Stimulated activated CD8-positive, alpha-beta memory T cell treated with anti-CD3 and anti-CD28 coated beads, Interleukin-7, amount 100 ng/mL, for 1 hour (primary cell): ENCODE measurements at regions not wholly inside any gene's neighbourhood (a gene's known extent, or its start where the extent isn't known, plus 50 kb on each side); places are given as distances from the start of the nearest gene placed in this dataset.

Experiments used
- DNase-seq, 2 donors: peaks; one replicate each; pipeline ENCODE4 v3.0.0-alpha.2; 2020; ENCODE audit warnings: low read depth in 2 of 2

GRCh38 chr3:111311709-111312235 lies 230.2 kb upstream of the CD96 start:
- DNase-seq, result no peak

DNA sequence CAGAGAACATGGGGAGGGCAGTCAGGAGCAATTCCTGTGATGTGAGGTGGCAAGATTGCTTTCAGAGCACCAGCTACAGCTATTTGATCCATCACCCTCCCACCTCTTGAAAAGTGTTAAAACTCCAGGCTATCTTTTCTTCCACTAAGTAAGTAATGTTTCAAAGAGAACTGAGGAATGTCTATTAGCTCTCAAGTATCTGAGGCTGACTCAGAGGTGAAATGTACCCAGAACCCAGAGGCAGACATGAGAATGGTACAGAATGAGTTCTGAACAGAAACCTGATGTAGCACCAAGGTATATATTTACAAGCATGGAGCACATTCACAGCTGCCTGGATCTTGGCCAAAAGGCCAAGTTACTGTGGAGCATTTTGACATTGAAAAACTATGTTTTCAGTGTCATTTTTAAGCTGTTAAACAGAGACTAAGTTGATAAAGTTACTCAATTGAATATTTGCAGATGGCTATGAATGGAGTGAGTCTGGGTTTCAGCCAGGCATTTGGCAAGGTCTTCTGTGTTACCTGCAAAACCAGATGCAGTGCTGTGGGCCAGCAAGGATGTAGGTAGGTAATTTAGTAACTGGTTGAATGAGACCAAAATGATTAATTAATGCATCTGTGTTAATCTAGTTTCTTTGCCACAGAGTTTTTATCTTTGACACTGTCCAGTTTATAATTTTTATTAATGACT lies 227.7 kb upstream of the CD96 start:
- DNase-seq, result no peak

- DNase-seq, result no peak
These were observed 227.1 kb upstream of the CD96 start for GRCh38 chr3:111314898-111315297.

DNA sequence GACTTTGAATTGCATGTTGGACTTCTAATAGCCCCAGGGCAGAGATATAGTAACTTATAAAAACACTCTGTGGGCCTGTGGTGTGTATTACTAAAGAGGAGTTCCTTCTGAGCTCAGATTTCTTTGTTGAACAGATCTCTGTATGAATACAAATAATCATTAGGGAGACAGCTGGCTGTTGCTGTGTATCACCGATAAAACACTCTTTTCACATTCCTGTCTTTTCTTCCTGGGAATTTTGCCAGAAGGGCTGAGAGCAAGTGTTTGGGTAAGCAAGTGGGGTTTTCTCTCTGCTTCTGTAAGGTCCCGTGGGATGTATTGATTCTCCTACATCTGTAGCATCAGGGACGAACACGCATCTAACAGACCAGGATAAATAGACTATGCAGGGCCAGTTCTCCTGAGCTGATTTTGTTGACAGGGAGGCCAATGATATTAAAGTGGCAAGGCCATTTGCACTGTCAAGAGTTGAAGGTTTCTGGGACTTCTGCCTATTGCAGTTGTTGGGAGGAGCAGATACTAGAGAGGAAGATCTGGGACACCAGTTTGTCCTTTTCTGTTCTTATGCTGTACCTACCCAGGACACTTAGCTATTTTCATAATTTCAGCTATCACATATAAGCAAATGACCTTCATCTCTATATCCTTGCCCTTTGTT lies 225.9 kb upstream of the CD96 start:
- no peak for DNase-seq

DNA sequence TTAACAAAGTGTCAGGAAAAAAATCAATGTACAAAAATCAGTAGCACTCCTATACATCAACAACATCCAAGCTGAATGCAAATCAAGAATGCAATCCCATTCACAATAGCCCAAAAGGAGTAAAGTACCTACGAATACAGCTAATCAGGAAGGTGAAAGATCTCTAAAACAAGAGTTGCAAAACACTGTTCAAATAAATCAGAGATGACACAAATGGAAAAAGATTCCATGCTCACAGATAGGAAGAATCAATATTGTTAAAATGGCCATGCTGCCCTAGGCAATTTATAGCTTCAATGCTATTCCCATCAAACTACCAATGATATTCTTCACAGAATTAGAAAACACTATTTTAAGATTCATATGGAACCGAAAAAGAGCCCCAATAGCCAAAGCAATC lies 223.7 kb upstream of the CD96 start:
- no peak for DNase-seq

DNA sequence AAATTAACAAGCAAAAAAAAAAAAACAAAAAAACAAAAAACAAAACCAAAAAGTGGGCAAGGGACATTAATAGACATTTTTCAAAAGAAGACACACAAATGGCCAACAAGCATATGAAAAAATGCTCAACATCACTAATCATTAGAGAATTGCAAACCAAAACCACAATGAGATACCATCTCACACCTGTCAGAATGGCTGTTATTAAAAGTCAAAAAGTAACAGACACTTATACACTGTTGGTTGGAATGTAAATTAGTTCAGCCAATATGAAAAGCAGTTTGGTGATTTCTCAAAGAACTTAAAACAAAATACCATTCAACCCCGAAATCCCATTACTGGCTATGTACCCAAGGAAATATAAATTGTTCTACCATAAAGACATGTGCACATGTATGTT lies 222.4 kb upstream of the CD96 start:
- no peak for DNase-seq

GRCh38 chr3:111321786-111322185 lies 220.2 kb upstream of the CD96 start:
- no peak for DNase-seq

GRCh38 chr3:111323019-111323418 lies 219.0 kb upstream of the CD96 start:
- no peak for DNase-seq

DNA sequence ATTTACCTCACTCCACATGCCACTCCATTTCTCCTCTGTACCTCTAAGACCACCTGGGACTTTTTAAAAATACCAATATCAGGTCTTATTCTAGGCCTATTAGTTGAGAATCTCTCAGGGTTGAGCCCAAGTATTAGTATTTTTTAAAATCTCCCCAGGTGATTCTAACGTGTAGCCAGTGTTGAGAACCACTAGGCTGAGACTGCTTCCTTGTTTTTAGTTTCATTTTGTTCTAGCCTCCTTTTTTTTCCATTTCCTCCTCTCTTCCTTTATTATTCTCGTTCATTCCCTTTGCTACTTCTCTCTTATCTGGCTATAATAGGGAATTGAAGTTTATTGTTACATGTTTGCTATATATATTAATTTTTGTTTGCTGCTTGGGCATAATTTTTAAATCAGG lies 217.8 kb upstream of the CD96 start:
- no peak for DNase-seq

DNA sequence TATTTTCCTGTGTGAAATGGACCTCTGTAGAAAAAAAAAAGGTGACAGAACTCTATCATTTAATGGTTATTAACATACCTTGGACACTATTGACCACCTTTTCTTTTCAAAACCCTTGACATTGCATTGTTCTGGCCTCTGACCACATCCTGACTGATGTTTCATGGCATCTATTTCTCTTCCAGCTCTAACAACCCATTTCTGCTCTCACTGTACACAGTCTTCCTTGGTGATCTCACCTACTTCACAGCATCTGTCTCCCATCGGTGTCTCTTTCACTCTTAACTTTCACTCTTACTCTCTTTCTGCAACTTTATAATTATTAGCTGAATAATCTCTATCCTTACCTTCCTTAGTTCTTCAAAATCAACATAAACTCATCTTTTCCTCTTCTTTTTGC lies 217.4 kb upstream of the CD96 start:
- DNase-seq, result no peak

- no peak for DNase-seq
These were observed 216.8 kb upstream of the CD96 start for GRCh38 chr3:111325160-111325718.

DNA sequence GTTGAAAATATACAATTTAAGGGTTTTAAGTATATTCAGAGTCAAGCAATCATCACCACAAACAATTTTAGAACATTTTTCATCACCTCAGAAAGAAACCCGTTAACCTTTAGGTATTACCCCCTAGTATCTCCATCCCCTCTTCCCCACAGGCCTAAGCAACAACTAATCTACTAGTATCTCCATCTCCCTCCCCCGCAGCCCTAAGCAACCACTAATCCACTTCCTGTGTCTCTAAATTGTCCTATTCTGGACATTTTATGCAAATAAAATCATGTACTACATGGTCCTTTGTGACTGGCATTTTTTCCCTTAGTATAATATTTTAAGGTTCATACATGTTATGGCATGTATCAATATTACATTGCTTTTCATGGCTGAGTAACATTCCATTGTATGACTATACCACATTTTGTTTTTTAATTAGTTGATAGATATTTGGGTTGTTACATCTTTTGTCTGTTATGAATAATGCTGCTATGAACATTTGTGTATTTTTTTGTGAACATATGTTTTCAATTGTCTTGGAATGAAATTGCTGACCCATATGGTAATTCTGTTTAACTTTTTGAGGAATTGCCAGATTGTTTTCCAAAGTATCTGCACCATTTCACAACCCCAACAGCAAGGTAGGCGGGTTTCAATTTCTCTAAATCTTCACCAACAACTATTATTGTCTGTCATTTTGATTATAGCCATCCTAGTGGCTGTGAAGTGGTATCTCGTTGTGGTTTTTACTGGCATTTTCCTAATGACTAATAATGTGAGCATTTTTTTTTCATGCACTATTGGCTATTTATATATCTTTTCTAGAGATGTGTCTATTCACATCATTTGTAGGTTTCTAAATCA lies 215.6 kb upstream of the CD96 start:
- no peak for DNase-seq

GRCh38 chr3:111331306-111331705 lies 210.7 kb upstream of the CD96 start:
- DNase-seq, result no peak

GRCh38 chr3:111331912-111332311 lies 210.1 kb upstream of the CD96 start:
- no peak for DNase-seq

GRCh38 chr3:111332488-111333080 lies 209.4 kb upstream of the CD96 start:
- DNase-seq, result no peak

DNA sequence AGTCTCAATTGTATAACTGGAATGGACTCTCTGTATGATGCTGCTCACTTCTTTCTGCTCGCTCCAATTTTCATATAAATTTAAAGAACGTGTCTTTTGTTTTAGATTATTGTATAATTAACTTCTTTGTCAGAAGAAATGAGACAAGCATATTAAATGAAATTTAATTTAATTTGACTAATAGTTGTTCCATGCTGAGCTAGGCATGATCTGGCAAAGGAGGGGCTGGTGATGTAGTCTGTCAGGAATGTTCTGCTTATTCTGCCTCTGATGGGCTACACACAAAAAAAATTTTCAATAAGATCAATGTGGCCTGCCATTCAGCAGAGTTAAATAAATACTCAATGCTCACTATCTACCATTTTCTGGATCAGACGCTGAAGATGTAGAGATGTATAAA lies 208.4 kb upstream of the CD96 start:
- DNase-seq, result no peak

DNA sequence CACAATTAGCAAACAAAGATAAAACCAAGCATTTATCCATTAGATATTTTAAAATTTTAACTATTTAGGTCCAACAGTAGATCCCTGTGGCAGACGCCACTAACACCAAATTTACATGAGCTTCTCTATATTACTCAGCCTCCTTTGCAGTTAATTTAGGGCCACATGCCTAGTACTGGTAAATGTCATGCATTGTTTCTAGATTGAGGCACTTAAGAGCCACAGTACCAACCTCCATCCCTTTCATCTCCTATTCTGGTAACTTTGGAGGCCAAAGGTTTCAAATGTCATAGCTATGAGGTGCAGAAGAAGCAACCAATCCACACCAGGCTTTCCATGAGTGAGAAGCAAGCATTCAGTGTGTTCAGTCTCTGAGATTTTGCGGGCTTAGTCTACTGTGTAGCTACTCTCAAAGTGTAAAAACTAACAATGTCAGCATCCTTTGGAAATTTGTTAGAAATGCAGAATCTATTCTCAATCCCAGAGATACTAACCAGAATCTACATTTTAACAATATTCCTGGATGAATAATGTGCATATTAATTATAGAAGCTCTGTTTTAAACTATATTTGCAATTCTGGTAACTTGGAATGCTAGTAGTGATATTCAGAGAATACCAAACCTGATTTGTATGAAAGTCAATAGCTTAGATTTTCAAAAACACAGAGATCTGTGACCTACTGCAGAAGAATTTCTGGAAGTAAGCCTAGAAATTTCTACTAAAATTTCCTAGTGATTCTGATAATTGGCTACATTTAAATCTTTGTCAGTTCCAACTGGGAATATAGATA lies 206.3 kb upstream of the CD96 start:
- no peak for DNase-seq

DNA sequence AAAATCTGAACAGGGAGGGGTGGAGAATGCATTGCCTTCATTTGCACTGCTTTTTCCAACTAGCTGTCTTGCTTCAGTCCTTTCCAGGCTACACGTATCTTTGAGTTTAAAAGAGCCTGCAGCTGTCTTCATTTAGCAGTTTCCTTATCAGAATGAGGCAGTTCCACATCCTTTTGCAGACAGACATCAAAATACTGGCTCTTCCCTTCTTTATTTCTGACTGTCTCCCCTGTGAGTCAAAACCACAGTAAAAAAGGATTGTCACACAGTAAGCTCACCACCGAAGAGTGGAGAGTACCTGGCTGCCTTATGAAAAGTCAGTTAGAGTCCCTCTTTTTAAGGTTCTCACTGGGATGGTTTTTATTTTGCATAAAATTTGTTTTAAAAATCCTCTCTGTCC lies 205.5 kb upstream of the CD96 start:
- no peak for DNase-seq

- peak; percentile 2 to 5 for DNase-seq
These were observed 203.8 kb upstream of the CD96 start for GRCh38 chr3:111338059-111338698.

GRCh38 chr3:111339017-111339416 lies 203.0 kb upstream of the CD96 start:
- no peak for DNase-seq

DNA sequence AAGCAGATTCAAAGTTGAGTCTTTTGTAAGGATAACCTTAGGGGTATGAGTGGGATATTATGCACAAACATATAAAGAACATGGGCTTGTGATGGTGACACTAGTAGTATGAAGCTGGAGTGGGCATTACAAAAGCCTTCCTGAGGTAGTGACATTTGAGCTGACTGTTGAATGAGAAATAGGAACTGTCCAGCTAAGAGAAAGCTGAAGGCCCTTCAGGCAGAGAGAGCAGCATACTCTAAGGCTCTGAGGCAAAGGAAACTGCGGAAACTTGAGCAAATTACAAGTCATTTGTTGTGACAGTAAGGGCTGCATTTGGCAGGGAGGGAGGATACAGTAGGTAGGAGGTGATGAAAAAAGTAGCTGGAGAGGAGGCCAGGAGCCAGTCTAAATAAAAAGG lies 190.7 kb upstream of the CD96 start:
- DNase-seq, result no peak
